ENCODE measurements at regions not wholly inside any gene's neighbourhood (a gene's known extent, or its start where the extent isn't known, plus 50 kb on each side); places are given as distances from the start of the nearest gene placed in this dataset.

DNA sequence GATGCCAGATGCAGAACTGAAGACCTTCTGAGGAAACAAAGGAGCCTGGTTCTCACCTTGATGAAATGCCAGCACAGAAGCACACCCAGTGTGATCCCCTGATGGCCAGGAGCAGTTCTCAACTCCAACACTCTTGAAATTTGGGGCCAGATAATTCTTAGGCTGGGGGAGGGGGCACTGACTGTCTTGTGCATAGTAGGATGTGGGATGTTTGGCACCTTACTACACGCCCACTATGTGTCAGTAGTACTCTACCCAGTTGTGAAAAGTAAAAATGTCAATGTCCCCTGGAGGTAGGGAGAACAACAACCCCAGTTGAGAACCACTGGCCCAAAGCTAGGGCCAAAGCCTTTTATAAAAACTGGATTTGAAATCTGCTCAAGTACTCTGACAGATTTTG lies 398.3 kb upstream of the ARID1B start:
- Mint-ChIP-seq H3K4me3 (peak overlapping the region; percentile 7; the same call in 1 of the 2 replicates), H3K36me3 (ENCODE audit: low read depth) (no peaks in the 10 kb centered on the region), H3K27me3 (ENCODE audit: insufficient read depth) (peaks cover 2% of the 10 kb centered on the region; the same call in 1 of the 2 replicates), H3K9me3 (peaks cover 5% of the 10 kb centered on the region), H3K4me1 (ENCODE audit: low read depth) (peaks cover 20% of the 10 kb centered on the region), H3K27ac (no peak overlapping the region)
- DNase-seq = no peak
- TF ChIP-seq, protein P1, sequence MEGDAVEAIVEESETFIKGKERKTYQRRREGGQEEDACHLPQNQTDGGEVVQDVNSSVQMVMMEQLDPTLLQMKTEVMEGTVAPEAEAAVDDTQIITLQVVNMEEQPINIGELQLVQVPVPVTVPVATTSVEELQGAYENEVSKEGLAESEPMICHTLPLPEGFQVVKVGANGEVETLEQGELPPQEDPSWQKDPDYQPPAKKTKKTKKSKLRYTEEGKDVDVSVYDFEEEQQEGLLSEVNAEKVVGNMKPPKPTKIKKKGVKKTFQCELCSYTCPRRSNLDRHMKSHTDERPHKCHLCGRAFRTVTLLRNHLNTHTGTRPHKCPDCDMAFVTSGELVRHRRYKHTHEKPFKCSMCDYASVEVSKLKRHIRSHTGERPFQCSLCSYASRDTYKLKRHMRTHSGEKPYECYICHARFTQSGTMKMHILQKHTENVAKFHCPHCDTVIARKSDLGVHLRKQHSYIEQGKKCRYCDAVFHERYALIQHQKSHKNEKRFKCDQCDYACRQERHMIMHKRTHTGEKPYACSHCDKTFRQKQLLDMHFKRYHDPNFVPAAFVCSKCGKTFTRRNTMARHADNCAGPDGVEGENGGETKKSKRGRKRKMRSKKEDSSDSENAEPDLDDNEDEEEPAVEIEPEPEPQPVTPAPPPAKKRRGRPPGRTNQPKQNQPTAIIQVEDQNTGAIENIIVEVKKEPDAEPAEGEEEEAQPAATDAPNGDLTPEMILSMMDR (IDR thresholded peaks at IDR 0.05) = no peak

DNA sequence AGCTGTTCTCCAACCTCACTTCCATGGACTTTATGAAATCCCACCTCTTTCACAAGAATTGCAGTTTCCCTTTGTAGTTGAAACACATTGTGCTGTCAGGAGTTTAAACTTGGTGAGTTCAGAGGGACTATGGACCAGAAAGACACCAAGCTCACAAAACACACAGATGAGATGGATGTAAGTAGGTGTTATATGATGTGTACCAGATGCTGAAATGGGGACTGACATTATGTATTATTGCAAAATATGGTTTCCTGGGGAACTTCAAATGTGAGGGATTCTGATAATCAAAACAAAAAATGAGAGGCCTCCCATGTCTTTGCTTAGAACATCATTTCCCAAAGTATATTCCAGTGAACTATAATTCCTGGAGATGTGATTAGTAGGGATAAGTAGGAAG lies 401.1 kb upstream of the ARID1B start:
- no peaks in the 10 kb centered on the region; the same call in 1 of the 2 replicates for H3K9me3 Mint-ChIP-seq
- no peaks in the 10 kb centered on the region for H3K36me3 Mint-ChIP-seq (ENCODE audit: low read depth)
- no peaks in the 10 kb centered on the region for H3K27me3 Mint-ChIP-seq (ENCODE audit: insufficient read depth)
- TF ChIP-seq, protein P1 (IDR thresholded peaks at IDR 0.05) = no peak
- H3K4me1 Mint-ChIP-seq (ENCODE audit: low read depth) = peaks cover 20% of the 10 kb centered on the region
- no peak overlapping the region for H3K4me3 Mint-ChIP-seq
- no peak for DNase-seq
- H3K27ac Mint-ChIP-seq = no peak overlapping the region

DNA sequence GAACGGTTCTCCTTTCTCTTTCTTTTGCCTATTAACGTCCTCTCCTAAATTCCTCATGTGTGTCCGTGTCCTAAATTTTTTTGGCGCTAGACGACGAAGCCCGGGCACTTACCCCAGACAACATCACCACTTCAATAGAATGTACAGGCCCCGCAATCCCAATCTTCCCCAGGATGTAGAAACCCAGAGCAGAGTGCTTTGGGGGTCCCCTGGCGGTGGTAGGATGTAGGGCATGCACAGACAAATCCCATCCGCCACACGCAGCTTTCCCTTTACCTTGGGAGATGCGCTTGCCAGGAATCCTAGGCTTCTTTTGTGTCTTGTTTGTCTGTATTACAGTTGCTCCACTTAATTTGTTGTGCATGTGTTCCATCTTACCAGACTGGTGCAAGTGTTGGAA lies 417.3 kb upstream of the ARID1B start:
- DNase-seq = no peak
- H3K9me3 Mint-ChIP-seq = peaks cover 24% of the 10 kb centered on the region; the same call in 1 of the 2 replicates
- no peak overlapping the region for H3K27ac Mint-ChIP-seq
- TF ChIP-seq, protein P1 (IDR thresholded peaks at IDR 0.05) = peak; percentile 51
- no peaks in the 10 kb centered on the region for H3K4me1 Mint-ChIP-seq (ENCODE audit: low read depth)
- no peaks in the 10 kb centered on the region; the same call in 1 of the 2 replicates for H3K36me3 Mint-ChIP-seq (ENCODE audit: low read depth)
- peaks cover 5% of the 10 kb centered on the region for H3K27me3 Mint-ChIP-seq (ENCODE audit: insufficient read depth)
- H3K4me3 Mint-ChIP-seq = no peak overlapping the region

DNA sequence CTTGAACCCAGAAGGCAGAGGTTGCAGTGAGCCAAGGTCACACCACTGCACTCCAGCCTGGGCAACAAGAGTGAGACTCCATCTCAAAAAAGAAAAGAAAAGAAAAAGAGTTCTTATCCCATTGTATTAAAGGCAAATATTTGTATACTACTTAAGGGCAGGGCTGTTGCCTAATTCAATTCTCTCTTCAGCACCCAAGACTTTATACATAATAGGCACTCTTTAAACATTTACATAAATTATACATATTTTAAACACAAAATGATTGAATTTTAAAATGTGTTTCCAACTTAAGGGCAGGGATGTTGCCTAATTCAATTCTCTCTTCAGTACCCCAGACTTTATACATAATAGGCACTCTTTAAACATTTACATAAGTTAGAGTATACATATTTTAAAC lies 424.3 kb upstream of the ARID1B start:
- no peak for DNase-seq
- TF ChIP-seq, protein P1 (IDR thresholded peaks at IDR 0.05) = no peak
- H3K9me3 Mint-ChIP-seq = peaks cover 15% of the 10 kb centered on the region; the same call in 1 of the 2 replicates
- no peaks in the 10 kb centered on the region for H3K27me3 Mint-ChIP-seq (ENCODE audit: insufficient read depth)
- no peak overlapping the region for H3K4me3 Mint-ChIP-seq
- no peak overlapping the region for H3K27ac Mint-ChIP-seq
- no peaks in the 10 kb centered on the region for H3K36me3 Mint-ChIP-seq (ENCODE audit: low read depth)
- H3K4me1 Mint-ChIP-seq (ENCODE audit: low read depth) = no peaks in the 10 kb centered on the region

DNA sequence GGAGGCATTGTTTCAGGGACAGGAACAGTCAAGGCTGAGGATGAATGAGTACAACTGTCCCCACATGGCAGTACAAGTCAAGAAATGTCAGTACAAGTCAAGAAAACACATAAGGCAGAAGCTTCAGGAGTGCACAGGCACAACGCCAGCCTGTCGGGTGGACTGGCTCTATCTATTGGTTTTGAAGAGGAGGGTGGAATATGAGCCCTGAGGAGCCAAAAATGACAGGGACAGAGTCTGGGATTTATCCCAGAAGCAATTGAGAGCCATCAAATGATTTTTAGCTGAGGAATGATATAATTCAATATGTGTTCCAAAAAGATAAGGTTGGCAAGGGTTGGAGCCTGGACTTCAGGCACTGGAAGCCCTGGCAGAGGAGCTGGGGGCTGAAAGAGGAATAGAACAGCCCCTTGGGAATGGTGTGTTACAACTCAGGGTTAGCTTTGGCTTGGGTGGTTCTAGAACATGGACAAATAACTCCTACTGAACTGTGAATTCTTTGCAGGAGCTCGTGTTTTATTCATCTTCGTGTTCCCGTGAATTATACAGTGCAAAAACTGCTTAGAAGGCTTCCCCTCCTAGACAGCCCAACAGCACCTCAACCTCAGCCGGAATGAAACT lies 425.7 kb upstream of the ARID1B start:
- no peak overlapping the region for H3K27ac Mint-ChIP-seq
- H3K36me3 Mint-ChIP-seq (ENCODE audit: low read depth) = no peaks in the 10 kb centered on the region
- no peaks in the 10 kb centered on the region for H3K4me1 Mint-ChIP-seq (ENCODE audit: low read depth)
- no peaks in the 10 kb centered on the region for H3K27me3 Mint-ChIP-seq (ENCODE audit: insufficient read depth)
- peaks cover 15% of the 10 kb centered on the region; the same call in 1 of the 2 replicates for H3K9me3 Mint-ChIP-seq
- no peak for DNase-seq
- TF ChIP-seq, protein P1 (IDR thresholded peaks at IDR 0.05) = no peak
- no peak overlapping the region for H3K4me3 Mint-ChIP-seq

All from HFFc6 (cell line).